Liver (tissue), 3 donors: ENCODE measurements at regions not wholly inside any gene's neighbourhood (a gene's known extent, or its start where the extent isn't known, plus 50 kb on each side); places are given as distances from the start of the nearest gene placed in this dataset.

ENCODE experiments used
- CTCF ChIP-seq: fragments of 150-350 bp; IDR thresholded peaks from 2 replicates; pipeline ENCODE4 v1.5.1; 2017; ENCODE audit warnings: improper control_type of control experiment, low read depth, low read length; ENCODE audit not compliant: missing input control
- FOXA1 ChIP-seq: IDR thresholded peaks from 2 replicates; pipeline ENCODE4 v1.6.1; 2016; ENCODE audit warnings: antibody characterized with exemption
- GABPA ChIP-seq, 2 donors: IDR thresholded peaks in 1 of 2; conservative IDR thresholded peaks in 1 of 2; 2 replicates each; pipeline ENCODE4 v1.6.1; 2016; ENCODE audit warnings: antibody characterized with exemption in 2 of 2, mild to moderate bottlenecking in 1 of 2, moderate library complexity in 1 of 2
- HNF4G ChIP-seq: IDR thresholded peaks from 2 replicates; pipeline ENCODE4 v1.6.1; 2016; ENCODE audit warnings: antibody characterized with exemption
- JUND ChIP-seq, 2 donors: IDR thresholded peaks; 2 replicates each; pipeline ENCODE4 v1.6.1; 2016; ENCODE audit warnings: antibody characterized with exemption in 2 of 2
- NR2F2 ChIP-seq: IDR thresholded peaks from 2 replicates; pipeline ENCODE4 v1.6.1; 2016; ENCODE audit warnings: antibody characterized with exemption
- REST ChIP-seq: IDR thresholded peaks from 2 replicates; pipeline ENCODE4 v1.6.1; 2016; ENCODE audit warnings: antibody characterized with exemption, mild to moderate bottlenecking
- SP1 ChIP-seq: IDR thresholded peaks from 2 replicates; pipeline ENCODE4 v1.6.1; 2018; ENCODE audit warnings: antibody characterized with exemption, mild to moderate bottlenecking
- YY1 ChIP-seq: IDR thresholded peaks from 2 replicates; pipeline ENCODE4 v1.6.1; 2016; ENCODE audit warnings: antibody characterized with exemption, mild to moderate bottlenecking
- TF ChIP-seq, protein P1 (sequence below): IDR thresholded peaks from 2 replicates; pipeline ENCODE4 v1.6.1; 2016; ENCODE audit warnings: antibody characterized with exemption
- donor health status: healthy.
- donor health status: healthy.

- TF ChIP-seq GABPA (IDR thresholded peaks at IDR 0.05 in 1 of 2, conservative IDR thresholded peaks at IDR 0.05 in 1 of 2), result no peak
- no peak for TF ChIP-seq CTCF
- no peak for TF ChIP-seq NR2F2
- no peak for TF ChIP-seq FOXA1
- TF ChIP-seq YY1, result no peak
- peak; percentile 74 for TF ChIP-seq HNF4G
- TF ChIP-seq REST, result no peak
- TF ChIP-seq SP1, result peak; percentile 89
- TF ChIP-seq, protein P1, sequence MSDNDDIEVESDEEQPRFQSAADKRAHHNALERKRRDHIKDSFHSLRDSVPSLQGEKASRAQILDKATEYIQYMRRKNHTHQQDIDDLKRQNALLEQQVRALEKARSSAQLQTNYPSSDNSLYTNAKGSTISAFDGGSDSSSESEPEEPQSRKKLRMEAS, result no peak
- no peak for TF ChIP-seq JUND (IDR thresholded peaks at IDR 0.05)
Observed at GRCh38 chr2:120439637-120440384, 93.9 kb downstream of the INHBB start.
